ENCODE measurements at regions not wholly inside any gene's neighbourhood (a gene's known extent, or its start where the extent isn't known, plus 50 kb on each side); places are given as distances from the start of the nearest gene placed in this dataset.
"Not testable (repeated sequence)": the region's sequence is repeated elsewhere in the genome, so short reads cannot be mapped to it uniquely, and the experiment has no call there.

GRCh38 chr2:208722731-208723130 lies 316.1 kb downstream of the PTH2R start:
- no peaks in the 10 kb centered on the region for H3K4me1 Mint-ChIP-seq (ENCODE audit: low read depth)
- no peak overlapping the region for H3K27ac Mint-ChIP-seq
- peaks cover 40% of the 10 kb centered on the region for H3K9me3 Mint-ChIP-seq
- no peaks in the 10 kb centered on the region for H3K36me3 Mint-ChIP-seq (ENCODE audit: low read depth)
- H3K4me3 Mint-ChIP-seq: no peak overlapping the region
- no peak for DNase-seq
- no peaks in the 10 kb centered on the region for H3K27me3 Mint-ChIP-seq (ENCODE audit: insufficient read depth)
- TF ChIP-seq, protein P1, sequence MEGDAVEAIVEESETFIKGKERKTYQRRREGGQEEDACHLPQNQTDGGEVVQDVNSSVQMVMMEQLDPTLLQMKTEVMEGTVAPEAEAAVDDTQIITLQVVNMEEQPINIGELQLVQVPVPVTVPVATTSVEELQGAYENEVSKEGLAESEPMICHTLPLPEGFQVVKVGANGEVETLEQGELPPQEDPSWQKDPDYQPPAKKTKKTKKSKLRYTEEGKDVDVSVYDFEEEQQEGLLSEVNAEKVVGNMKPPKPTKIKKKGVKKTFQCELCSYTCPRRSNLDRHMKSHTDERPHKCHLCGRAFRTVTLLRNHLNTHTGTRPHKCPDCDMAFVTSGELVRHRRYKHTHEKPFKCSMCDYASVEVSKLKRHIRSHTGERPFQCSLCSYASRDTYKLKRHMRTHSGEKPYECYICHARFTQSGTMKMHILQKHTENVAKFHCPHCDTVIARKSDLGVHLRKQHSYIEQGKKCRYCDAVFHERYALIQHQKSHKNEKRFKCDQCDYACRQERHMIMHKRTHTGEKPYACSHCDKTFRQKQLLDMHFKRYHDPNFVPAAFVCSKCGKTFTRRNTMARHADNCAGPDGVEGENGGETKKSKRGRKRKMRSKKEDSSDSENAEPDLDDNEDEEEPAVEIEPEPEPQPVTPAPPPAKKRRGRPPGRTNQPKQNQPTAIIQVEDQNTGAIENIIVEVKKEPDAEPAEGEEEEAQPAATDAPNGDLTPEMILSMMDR (IDR thresholded peaks at IDR 0.05): no peak

GRCh38 chr2:208725280-208725679 lies 318.7 kb downstream of the PTH2R start:
- Mint-ChIP-seq H3K36me3 (ENCODE audit: low read depth) (no peaks in the 10 kb centered on the region), H3K4me1 (ENCODE audit: low read depth) (no peaks in the 10 kb centered on the region), H3K4me3 (no peak overlapping the region), H3K27me3 (ENCODE audit: insufficient read depth) (no peaks in the 10 kb centered on the region), H3K9me3 (peaks cover 29% of the 10 kb centered on the region), H3K27ac (no peak overlapping the region)
- no peak for DNase-seq
- TF ChIP-seq, protein P1 (IDR thresholded peaks at IDR 0.05): no peak

DNA sequence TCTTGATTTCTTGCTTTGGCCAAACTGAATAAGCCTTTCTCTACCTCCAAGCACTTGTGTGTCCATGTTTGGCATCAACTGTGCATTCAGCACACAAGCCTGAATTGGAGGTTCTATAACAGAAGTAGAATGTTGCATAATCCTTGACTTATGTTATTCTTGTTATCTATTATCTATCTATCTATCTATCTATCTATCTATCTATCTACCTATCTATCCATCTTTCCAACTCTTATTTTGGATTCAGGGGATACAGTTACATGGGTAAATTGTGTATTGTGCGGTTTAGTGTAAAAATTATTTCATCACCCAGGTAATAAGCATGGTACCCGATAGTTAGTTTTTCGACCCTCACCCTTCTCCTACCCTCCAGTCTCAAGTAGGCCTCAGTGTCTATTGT lies 319.6 kb downstream of the PTH2R start:
- Mint-ChIP-seq H3K27me3 (ENCODE audit: insufficient read depth) (no peaks in the 10 kb centered on the region), H3K9me3 (peaks cover 36% of the 10 kb centered on the region), H3K36me3 (ENCODE audit: low read depth) (no peaks in the 10 kb centered on the region), H3K4me3 (no peak overlapping the region), H3K27ac (no peak overlapping the region), H3K4me1 (ENCODE audit: low read depth) (no peaks in the 10 kb centered on the region)
- no peak for DNase-seq
- TF ChIP-seq, protein P1 (IDR thresholded peaks at IDR 0.05): no peak

DNA sequence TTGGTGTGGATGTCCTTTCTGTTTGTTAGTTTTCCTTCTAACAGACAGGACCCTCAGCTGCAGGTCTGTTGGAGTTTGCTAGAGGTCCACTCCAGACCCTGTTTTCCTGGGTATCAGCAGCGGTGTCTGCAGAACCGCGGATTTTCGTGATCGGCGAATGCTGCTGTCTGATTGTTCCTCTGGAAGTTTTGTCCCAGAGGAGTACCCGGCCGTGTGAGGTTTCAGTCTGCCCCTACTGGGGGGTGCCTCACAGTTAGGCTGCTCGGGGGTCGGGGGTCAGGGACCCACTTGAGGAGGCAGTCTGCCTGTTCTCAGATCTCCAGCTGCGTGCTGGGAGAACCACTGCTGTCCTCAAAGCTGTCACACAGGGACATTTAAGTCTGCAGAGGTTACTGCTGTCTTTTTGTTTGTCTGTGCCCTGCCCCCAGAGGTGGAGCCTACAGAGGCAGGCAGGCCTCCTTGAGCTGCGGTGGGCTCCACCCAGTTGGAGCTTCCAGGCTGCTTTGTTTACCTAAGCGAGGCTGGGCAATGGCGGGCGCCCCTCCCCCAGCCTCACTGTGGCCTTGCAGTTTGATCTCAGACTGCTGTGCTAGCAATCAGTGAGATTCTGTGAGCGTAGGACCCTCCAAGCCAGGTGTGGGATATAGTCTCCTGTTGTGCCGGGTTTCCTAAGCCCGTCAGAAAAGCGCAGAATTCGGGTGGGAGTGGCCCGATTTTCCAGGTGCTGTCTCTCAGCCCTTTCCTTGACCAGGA lies 345.2 kb downstream of the PTH2R start:
- not testable (repeated sequence) for H3K4me1 Mint-ChIP-seq (ENCODE audit: low read depth); DNase-seq

GRCh38 chr2:208757364-208757763 lies 350.8 kb downstream of the PTH2R start:
- Mint-ChIP-seq H3K27ac (no peak overlapping the region), H3K27me3 (ENCODE audit: insufficient read depth) (no peaks in the 10 kb centered on the region), H3K4me3 (no peak overlapping the region), H3K9me3 (peaks cover 24% of the 10 kb centered on the region), H3K4me1 (ENCODE audit: low read depth) (no peaks in the 10 kb centered on the region), H3K36me3 (ENCODE audit: low read depth) (peaks cover 5% of the 10 kb centered on the region; the same call in 1 of the 2 replicates)
- TF ChIP-seq, protein P1 (IDR thresholded peaks at IDR 0.05): no peak
- DNase-seq: no peak

More for the DNA sequence above, 345.2 kb downstream of the PTH2R start:
- H3K4me3 Mint-ChIP-seq; H3K36me3 Mint-ChIP-seq (ENCODE audit: low read depth); H3K27me3 Mint-ChIP-seq (ENCODE audit: insufficient read depth); H3K27ac Mint-ChIP-seq: not testable (repeated sequence)
- H3K9me3 Mint-ChIP-seq: peaks cover 25% of the 10 kb centered on the region

GRCh38 chr2:208773074-208773473 lies 366.5 kb downstream of the PTH2R start:
- H3K27ac Mint-ChIP-seq: not testable (repeated sequence)

More at GRCh38 chr2:208773074-208773473, 366.5 kb downstream of the PTH2R start:
- DNase-seq; H3K27me3 Mint-ChIP-seq (ENCODE audit: insufficient read depth); H3K4me1 Mint-ChIP-seq (ENCODE audit: low read depth); H3K4me3 Mint-ChIP-seq; H3K36me3 Mint-ChIP-seq (ENCODE audit: low read depth): not testable (repeated sequence)
- H3K9me3 Mint-ChIP-seq: peaks cover 45% of the 10 kb centered on the region
